Activated T-cell treated with anti-CD3 and anti-CD28 coated beads for 1 hour (primary cell): ENCODE measurements at regions not wholly inside any gene's neighbourhood (a gene's known extent, or its start where the extent isn't known, plus 50 kb on each side); places are given as distances from the start of the nearest gene placed in this dataset.
"Not testable (repeated sequence)": the region's sequence is repeated elsewhere in the genome, so short reads cannot be mapped to it uniquely, and the experiment has no call there.

Experiments
- DNase-seq: peaks from one replicate; pipeline ENCODE4 v3.0.0-alpha.2; 2020; ENCODE audit warnings: low read depth

- no peak for DNase-seq
These were observed 171.7 kb downstream of the TLE3 start for GRCh38 chr15:69926006-69926405.

GRCh38 chr15:69926721-69927120 lies 171.0 kb downstream of the TLE3 start:
- DNase-seq = no peak

GRCh38 chr15:69928890-69929289 lies 168.8 kb downstream of the TLE3 start:
- DNase-seq = not testable (repeated sequence)

- DNase-seq = no peak
These were observed 167.6 kb downstream of the TLE3 start for GRCh38 chr15:69929905-69930630.

GRCh38 chr15:69930754-69931153 lies 167.0 kb downstream of the TLE3 start:
- no peak for DNase-seq

- no peak for DNase-seq
These were observed 166.6 kb downstream of the TLE3 start for GRCh38 chr15:69931156-69931555.

- no peak for DNase-seq
These were observed 163.1 kb downstream of the TLE3 start for GRCh38 chr15:69934607-69935006.

GRCh38 chr15:69939513-69940440 lies 157.9 kb downstream of the TLE3 start:
- no peak for DNase-seq

- no peak for DNase-seq
These were observed 157.0 kb downstream of the TLE3 start for GRCh38 chr15:69940441-69941300.

GRCh38 chr15:69941301-69941605 lies 156.5 kb downstream of the TLE3 start:
- no peak for DNase-seq

- DNase-seq = no peak
These were observed 155.8 kb downstream of the TLE3 start for GRCh38 chr15:69941706-69942495.

GRCh38 chr15:69943637-69944036 lies 154.1 kb downstream of the TLE3 start:
- no peak for DNase-seq

GRCh38 chr15:69945729-69946128 lies 152.0 kb downstream of the TLE3 start:
- no peak for DNase-seq

- no peak for DNase-seq
These were observed 150.8 kb downstream of the TLE3 start for GRCh38 chr15:69946870-69947269.

GRCh38 chr15:69947394-69947793 lies 150.3 kb downstream of the TLE3 start:
- DNase-seq = no peak

- DNase-seq = no peak
These were observed 148.2 kb downstream of the TLE3 start for GRCh38 chr15:69949485-69949884.

- no peak for DNase-seq
These were observed 146.3 kb downstream of the TLE3 start for GRCh38 chr15:69951256-69951897.

- no peak for DNase-seq
These were observed 145.7 kb downstream of the TLE3 start for GRCh38 chr15:69951898-69952555.

- DNase-seq = no peak
These were observed 144.7 kb downstream of the TLE3 start for GRCh38 chr15:69953051-69953450.

GRCh38 chr15:69953816-69954215 lies 143.9 kb downstream of the TLE3 start:
- no peak for DNase-seq

- no peak for DNase-seq
These were observed 143.1 kb downstream of the TLE3 start for GRCh38 chr15:69954666-69955065.
